GM12891 (cell line): ENCODE measurements at regions not wholly inside any gene's neighbourhood (a gene's known extent, or its start where the extent isn't known, plus 50 kb on each side); places are given as distances from the start of the nearest gene placed in this dataset.

ENCODE experiments used
- POLR2A ChIP-seq: IDR thresholded peaks from 2 replicates; pipeline ENCODE4 v1.6.1; 2011; ENCODE audit warnings: low read depth, low read length, control low read depth
- POLR2AphosphoS5 ChIP-seq: IDR thresholded peaks from 2 replicates; pipeline ENCODE4 v1.6.1; 2011; ENCODE audit warnings: low read depth, low read length, control low read depth
- TAF1 ChIP-seq: IDR thresholded peaks from 2 replicates; pipeline ENCODE4 v1.6.1; 2011; ENCODE audit warnings: low read depth, low read length, control low read depth

DNA sequence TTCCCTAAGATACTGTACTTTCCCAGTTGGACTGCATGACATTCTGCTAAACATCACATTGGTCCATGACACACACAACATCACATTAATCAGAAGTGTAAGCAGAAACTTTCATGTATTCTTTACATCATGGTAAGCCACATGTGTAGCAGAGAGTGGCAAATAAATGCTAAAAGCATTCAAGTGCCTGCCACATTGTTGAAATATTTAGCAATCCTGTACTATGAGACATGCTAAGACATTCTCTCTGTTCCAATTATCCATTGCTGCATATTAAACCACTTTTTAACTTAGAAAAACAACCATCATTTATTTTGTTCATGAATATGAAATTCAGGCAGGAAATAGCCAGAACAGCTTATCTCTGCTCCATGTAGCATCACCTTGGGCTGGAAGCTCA is 207.7 kb upstream of the GJE1 start:
- TF ChIP-seq POLR2A = no peak
- no peak for TF ChIP-seq POLR2AphosphoS5
- TF ChIP-seq TAF1 = no peak
